ENCODE measurements at regions not wholly inside any gene's neighbourhood (a gene's known extent, or its start where the extent isn't known, plus 50 kb on each side); places are given as distances from the start of the nearest gene placed in this dataset.

GRCh38 chr1:118306851-118307250 lies 121.8 kb upstream of the SPAG17 start:
- H4K20me1 ChIP-seq (ENCODE audit: insufficient read depth, low read length) = no peaks in the 10 kb centered on the region
- intact Hi-C loops (cut with micrococcal nuclease) (loop anchor here (10.0 kb wide), 1 partner anchor 62 kb away; no protein-coding TSS in a partner anchor), in situ Hi-C loops (cut with MboI; ENCODE audit: low sequenced_read_pairs) (no loop called here), dilution Hi-C loops (cut with HindIII; ENCODE audit: low sequenced_read_pairs, unreplicated experiment) (no loop called here)
- no peak overlapping the region for H2AK9ac ChIP-seq (replicated peaks; ENCODE audit: low read depth, low read length, poor library complexity)
- H4K91ac ChIP-seq (ENCODE audit: insufficient read depth, low read depth, low read length) = no peak overlapping the region
- no peaks in the 10 kb centered on the region for H3K27me3 ChIP-seq (ENCODE audit: control insufficient read depth, insufficient read depth, low read length)
- H3K27ac ChIP-seq (ENCODE audit: insufficient read depth, low read length) = no peak overlapping the region
- BruUV-seq (replicated peaks) = no TSS peak
- no peak overlapping the region for H3K9ac ChIP-seq (ENCODE audit: low read depth, low read length)
- WGBS, 2 experiments (ENCODE audit: extremely low coverage in 2 of 2, insufficient read length in 1 of 2) = no CpG with 5 or more reads among the region's 4 CpGs
- H2BK120ac ChIP-seq (ENCODE audit: low read depth, low read length) = no peak overlapping the region
- no peak overlapping the region for H3K4me2 ChIP-seq (ENCODE audit: low read depth, low read length)
- H3K4me3 ChIP-seq (ENCODE audit: insufficient read depth, low read depth, low read length) = no peak overlapping the region
- POLR2A ChIA-PET (ENCODE audit: unreplicated experiment) = no interaction called here
- H3K9me3 ChIP-seq (ENCODE audit: control insufficient read depth, insufficient read depth, low read length) = no peaks in the 10 kb centered on the region
- H3K56ac ChIP-seq (ENCODE audit: extremely low read depth, insufficient read depth, low read length) = no peak overlapping the region
- no peak overlapping the region for H2BK15ac ChIP-seq (ENCODE audit: low read depth, low read length)
- H3K23ac ChIP-seq (ENCODE audit: low read depth, low read length) = no peak overlapping the region
- no peak overlapping the region for H3K4ac ChIP-seq (ENCODE audit: low read depth, low read length)
- CTCF ChIA-PET = no interaction called here
- H2BK5ac ChIP-seq (ENCODE audit: low read depth, low read length, poor library complexity, severe bottlenecking) = no peak overlapping the region
- H4K8ac ChIP-seq (ENCODE audit: low read depth in 2 of 2, low read length in 2 of 2) = no peak overlapping the region
- ATAC-seq (ENCODE audit: low read depth) = no peak
- no peak overlapping the region for H4K5ac ChIP-seq (ENCODE audit: low read depth, low read length)
- no peaks in the 10 kb centered on the region for H3K79me1 ChIP-seq (ENCODE audit: low read depth in 1 of 2, low read length in 2 of 2)
- no peak overlapping the region for H2BK20ac ChIP-seq (ENCODE audit: low read depth, low read length)
- no peak for DNase-seq
- TF ChIP-seq ELK1 (IDR thresholded peaks at IDR 0.05; ENCODE audit: borderline replicate concordance, low read depth, low read length) (no peak), RCOR1 (IDR thresholded peaks at IDR 0.05; ENCODE audit: insufficient replicate concordance, low read length) (no peak), CHD1 (IDR thresholded peaks at IDR 0.05; ENCODE audit: low read depth, low read length) (no peak)
- no peak overlapping the region for H3K14ac ChIP-seq (replicated peaks; ENCODE audit: low read depth, low read length)
- no peaks in the 10 kb centered on the region for H3K36me3 ChIP-seq (ENCODE audit: control insufficient read depth, insufficient read depth, low read length)
- H2AK5ac ChIP-seq (ENCODE audit: low read depth, low read length) = no peak overlapping the region
- no peak overlapping the region for H2AFZ ChIP-seq (replicated peaks; ENCODE audit: low read length, poor library complexity)
- no peaks in the 10 kb centered on the region for H3K4me1 ChIP-seq (ENCODE audit: control insufficient read depth, insufficient read depth, low read length)
- no peak overlapping the region for H3K18ac ChIP-seq (ENCODE audit: low read depth, low read length)
- no peaks in the 10 kb centered on the region for H3K9me1 ChIP-seq (ENCODE audit: insufficient read depth, low read length)
